Breast epithelium (tissue), 4 donors: ENCODE measurements at regions not wholly inside any gene's neighbourhood (a gene's known extent, or its start where the extent isn't known, plus 50 kb on each side); places are given as distances from the start of the nearest gene placed in this dataset.

Experiments
- DNase-seq, 2 donors: peaks; one replicate each; pipeline ENCODE4 v3.0.0-alpha.2; 2019; ENCODE audit warnings: low spot score in 2 of 2
- H3K27ac ChIP-seq, 2 donors: fragments of 200-600 bp; sonication (generic) in 1 of 2; one replicate each; pipeline ENCODE4 v1.5.1; 2016 to 2019; ENCODE audit warnings: mild to moderate bottlenecking in 1 of 2
- H3K27me3 ChIP-seq, 2 donors: fragments of 200-600 bp; sonication (generic) in 1 of 2; one replicate each; pipeline versions ENCODE4 v1.5.1 to v1.6.0; 2017 to 2019; ENCODE audit warnings: control low read depth in 1 of 2, mild to moderate bottlenecking in 1 of 2
- H3K36me3 ChIP-seq: fragments of 200-600 bp; one replicate; pipeline ENCODE4 v1.5.1; 2019
- H3K4me1 ChIP-seq, 2 donors: fragments of 200-600 bp; sonication (generic); one replicate each; pipeline ENCODE4 v1.5.1; 2016 to 2019; ENCODE audit warnings: control low read depth in 1 of 2
- H3K4me3 ChIP-seq, 3 donors: fragments of 200-600 bp; sonication (generic); 1 replicate in 2 of 3; 2 replicates in 1 of 3; pipeline ENCODE4 v1.5.1; 2016 to 2019; ENCODE audit warnings: mild to moderate bottlenecking in 3 of 3, moderate library complexity in 2 of 3
- H3K9me3 ChIP-seq, 2 donors: fragments of 200-600 bp; sonication (generic) in 1 of 2; one replicate each; pipeline ENCODE4 v1.5.1; 2016 to 2019; ENCODE audit warnings: control low read depth in 1 of 2
- CTCF ChIP-seq, 3 donors: fragments of 450-650 bp; IDR thresholded peaks; one replicate each; pipeline ENCODE4 v1.5.1; 2016 to 2017; ENCODE audit warnings: antibody characterized with exemption in 3 of 3, mild to moderate bottlenecking in 3 of 3, moderate library complexity in 3 of 3
- POLR2A ChIP-seq: fragments of 450-650 bp; IDR thresholded peaks from one replicate; pipeline ENCODE4 v1.6.1; 2016; ENCODE audit warnings: antibody characterized with exemption, mild to moderate bottlenecking, moderate library complexity
- POLR2AphosphoS5 ChIP-seq, 3 donors: sonication (generic); formaldehyde crosslinking; IDR thresholded peaks; one replicate each; pipeline ENCODE4 v1.6.1; 2017; ENCODE audit warnings: antibody characterized with exemption in 3 of 3
- intact Hi-C: fragments of 100-400 bp; cut with DNase I; formaldehyde crosslinking; loops from one replicate; pipeline ENCODE4 v1.15.1; 2023; ENCODE audit warnings: low total_unique reads

DNA sequence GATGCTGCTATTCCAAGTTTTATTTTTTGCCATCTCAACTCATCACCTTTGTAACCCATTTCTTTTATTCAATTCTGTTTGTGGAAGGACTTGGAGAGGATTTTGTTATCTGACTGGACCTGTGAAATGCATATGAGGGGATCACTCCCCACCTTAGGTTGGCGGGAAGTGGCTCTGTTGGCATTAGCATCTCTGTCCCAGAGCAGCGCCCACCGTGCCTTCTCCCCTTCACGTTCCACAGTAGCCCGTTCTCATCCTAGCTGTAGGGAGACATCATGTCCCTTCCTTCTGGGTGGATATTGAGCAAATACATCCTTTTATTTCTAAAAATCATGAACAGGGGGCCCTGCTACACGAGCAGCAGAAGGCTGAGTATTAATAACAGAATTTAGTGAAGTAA is 330.4 kb downstream of the RFC3 start:
- Histone ChIP-seq H3K36me3 (no peaks in the 10 kb centered on the region), H3K27ac (no peak overlapping the region), H3K4me1 (no peaks in the 10 kb centered on the region), H3K9me3 (no peaks in the 10 kb centered on the region), H3K4me3 (no peak overlapping the region), H3K27me3 (no peaks in the 10 kb centered on the region)
- TF ChIP-seq POLR2AphosphoS5 (IDR thresholded peaks at IDR 0.05) (no peak), CTCF (IDR thresholded peaks at IDR 0.05) (no peak), POLR2A (no peak)
- intact Hi-C loops = no loop called here
- DNase-seq = no peak

- Histone ChIP-seq H3K36me3 (no peaks in the 10 kb centered on the region), H3K9me3 (no peaks in the 10 kb centered on the region), H3K27ac (no peak overlapping the region), H3K4me1 (no peaks in the 10 kb centered on the region), H3K4me3 (no peak overlapping the region), H3K27me3 (no peaks in the 10 kb centered on the region)
- intact Hi-C loops = no loop called here
- no peak for TF ChIP-seq CTCF (IDR thresholded peaks at IDR 0.05)
- no peak for TF ChIP-seq POLR2A
- no peak for TF ChIP-seq POLR2AphosphoS5 (IDR thresholded peaks at IDR 0.05)
- no peak for DNase-seq
Observed at GRCh38 chr13:34151885-34152284, 333.9 kb downstream of the RFC3 start.

DNA sequence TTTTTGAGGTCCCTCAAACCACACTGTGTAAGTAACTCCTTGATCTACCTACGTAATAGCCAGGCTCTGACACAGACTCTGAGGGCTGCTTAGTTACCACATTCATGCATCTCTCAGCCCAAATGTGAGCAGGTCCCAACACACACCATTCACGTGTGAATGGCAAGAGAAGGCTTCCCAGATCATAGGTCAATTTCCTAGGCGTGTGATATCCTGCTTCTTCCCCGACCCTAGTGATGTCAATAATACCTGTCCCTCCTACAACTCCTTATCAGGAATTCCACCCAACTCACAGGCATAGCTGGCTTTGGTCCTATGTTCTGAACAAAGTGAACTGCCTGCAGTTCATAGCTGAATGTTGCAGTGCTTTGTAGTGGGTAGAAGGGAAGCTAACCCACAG is 334.5 kb downstream of the RFC3 start:
- Histone ChIP-seq H3K4me3 (no peak overlapping the region), H3K9me3 (no peaks in the 10 kb centered on the region), H3K27ac (no peak overlapping the region), H3K4me1 (no peaks in the 10 kb centered on the region), H3K27me3 (no peaks in the 10 kb centered on the region), H3K36me3 (no peaks in the 10 kb centered on the region)
- DNase-seq = no peak
- TF ChIP-seq POLR2AphosphoS5 (IDR thresholded peaks at IDR 0.05) (no peak), CTCF (IDR thresholded peaks at IDR 0.05) (no peak), POLR2A (no peak)
- intact Hi-C loops = no loop called here

DNA sequence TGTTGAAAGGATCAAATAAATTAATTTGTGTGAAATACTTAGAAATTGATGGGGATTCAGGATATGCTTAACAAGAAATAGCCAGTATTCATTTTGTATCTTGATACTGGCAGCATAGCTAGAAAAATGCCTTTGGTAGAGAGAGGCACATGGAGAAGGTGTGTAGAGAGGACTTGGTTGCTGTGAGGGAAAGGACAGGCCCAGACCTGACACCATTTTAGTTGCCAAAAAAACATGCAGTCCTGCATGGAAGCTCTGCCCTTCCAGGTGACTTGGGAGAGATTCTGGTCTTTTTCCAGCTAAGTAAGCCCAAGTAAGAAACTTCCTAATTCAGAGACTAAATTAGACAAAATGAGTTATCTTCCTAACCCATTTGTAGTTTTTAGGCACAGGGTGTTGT is 335.0 kb downstream of the RFC3 start:
- Histone ChIP-seq H3K27me3 (no peaks in the 10 kb centered on the region), H3K36me3 (no peaks in the 10 kb centered on the region), H3K4me1 (no peaks in the 10 kb centered on the region), H3K27ac (no peak overlapping the region), H3K4me3 (no peak overlapping the region), H3K9me3 (no peaks in the 10 kb centered on the region)
- TF ChIP-seq POLR2A (no peak), POLR2AphosphoS5 (IDR thresholded peaks at IDR 0.05) (no peak), CTCF (IDR thresholded peaks at IDR 0.05) (no peak)
- intact Hi-C loops = no loop called here
- peak in 1 of 2 donors; percentile 22 for DNase-seq

- intact Hi-C loops = no loop called here
- Histone ChIP-seq H3K27me3 (no peaks in the 10 kb centered on the region), H3K36me3 (no peaks in the 10 kb centered on the region), H3K4me1 (no peaks in the 10 kb centered on the region), H3K9me3 (no peaks in the 10 kb centered on the region), H3K4me3 (no peak overlapping the region), H3K27ac (no peak overlapping the region)
- DNase-seq = no peak
- TF ChIP-seq POLR2AphosphoS5 (IDR thresholded peaks at IDR 0.05) = no peak
- no peak for TF ChIP-seq POLR2A
- no peak for TF ChIP-seq CTCF (IDR thresholded peaks at IDR 0.05)
Observed at GRCh38 chr13:34153428-34154180, 335.7 kb downstream of the RFC3 start.
